ENCODE measurements at regions not wholly inside any gene's neighbourhood (a gene's known extent, or its start where the extent isn't known, plus 50 kb on each side); places are given as distances from the start of the nearest gene placed in this dataset.
"Not testable (repeated sequence)": the region's sequence is repeated elsewhere in the genome, so short reads cannot be mapped to it uniquely, and the experiment has no call there.

GRCh38 chr2:84238907-84239306, 220.2 kb downstream of the SUCLG1 start:
- H3K4me1 ChIP-seq (ENCODE audit: control insufficient read depth in 1 of 2, extremely low read depth in 1 of 2, insufficient read depth in 2 of 2, low read length in 2 of 2), result no peaks in the 10 kb centered on the region
- H3K36me3 ChIP-seq (ENCODE audit: control insufficient read depth in 2 of 2, extremely low read depth in 1 of 2, insufficient read depth in 1 of 2, low read length in 1 of 2), result no peaks in the 10 kb centered on the region
- H3K4me3 Mint-ChIP-seq, result no peak overlapping the region
- H3K27me3 ChIP-seq (replicated peaks in 1 of 2; ENCODE audit: control insufficient read depth in 2 of 2, extremely low read depth in 1 of 2, insufficient read depth in 2 of 2, low read length in 1 of 2), result no peaks in the 10 kb centered on the region
- H3K27me3 Mint-ChIP-seq, result peaks cover 7 to 15% of the 10 kb centered on the region in 2 donors
- H3K27ac Mint-ChIP-seq, result no peak overlapping the region
- ChIA-PET POLR2A (no interaction called here), CTCF (no interaction called here)
- no peak for DNase-seq
- H3K4me1 Mint-ChIP-seq, result no peaks in the 10 kb centered on the region
- no peak for ATAC-seq (replicated peaks in 1 of 4)
- no peaks in the 10 kb centered on the region for H3K36me3 Mint-ChIP-seq
- no peaks in the 10 kb centered on the region for H3K9me3 ChIP-seq
- no peak overlapping the region for H3K27ac ChIP-seq (ENCODE audit: low read length)
- 25% methylated on average over 1 of the region's 2 CpGs for WGBS (ENCODE audit: insufficient coverage)
- no peak overlapping the region for H3K4me3 ChIP-seq (ENCODE audit: control insufficient read depth in 1 of 2, extremely low read depth in 1 of 2, low read length in 1 of 2)
- H3K9me3 Mint-ChIP-seq, result peaks cover 0 to 4% (median 0%) of the 10 kb centered on the region in 3 donors

GRCh38 chr2:84236288-84236687, 222.8 kb downstream of the SUCLG1 start:
- Histone ChIP-seq H3K9me3 (no peaks in the 10 kb centered on the region), H3K4me3 (ENCODE audit: control insufficient read depth in 1 of 2, extremely low read depth in 1 of 2, low read length in 1 of 2) (no peak overlapping the region), H3K27me3 (replicated peaks in 1 of 2; ENCODE audit: control insufficient read depth in 2 of 2, extremely low read depth in 1 of 2, insufficient read depth in 2 of 2, low read length in 1 of 2) (no peaks in the 10 kb centered on the region), H3K36me3 (ENCODE audit: control insufficient read depth in 2 of 2, extremely low read depth in 1 of 2, insufficient read depth in 1 of 2, low read length in 1 of 2) (no peaks in the 10 kb centered on the region), H3K4me1 (ENCODE audit: control insufficient read depth in 1 of 2, extremely low read depth in 1 of 2, insufficient read depth in 2 of 2, low read length in 2 of 2) (no peaks in the 10 kb centered on the region), H3K27ac (ENCODE audit: low read length) (no peak overlapping the region)
- no peak overlapping the region for H3K4me3 Mint-ChIP-seq
- peaks cover 0 to 4% (median 0%) of the 10 kb centered on the region in 3 donors for H3K9me3 Mint-ChIP-seq
- H3K36me3 Mint-ChIP-seq, result no peaks in the 10 kb centered on the region
- H3K4me1 Mint-ChIP-seq, result no peaks in the 10 kb centered on the region
- CTCF ChIA-PET, result no interaction called here
- DNase-seq (no peak), ATAC-seq (replicated peaks in 1 of 4) (no peak)
- POLR2A ChIA-PET, result no interaction called here
- WGBS (ENCODE audit: insufficient coverage), result 85% methylated on average over 4 of the region's 7 CpGs
- H3K27me3 Mint-ChIP-seq, result peaks cover 7 to 15% of the 10 kb centered on the region in 2 donors
- H3K27ac Mint-ChIP-seq, result no peak overlapping the region

- no CpG with 5 or more reads among the region's 6 CpGs for WGBS (ENCODE audit: insufficient coverage)
- ATAC-seq (replicated peaks in 1 of 4) (no peak), DNase-seq (no peak)
- ChIA-PET POLR2A (no interaction called here), CTCF (no interaction called here)
- Mint-ChIP-seq H3K9me3 (peaks cover 0 to 4% (median 0%) of the 10 kb centered on the region in 3 donors), H3K27ac (no peak overlapping the region), H3K36me3 (no peaks in the 10 kb centered on the region), H3K27me3 (peaks cover 4 to 7% of the 10 kb centered on the region in 2 donors), H3K4me1 (no peaks in the 10 kb centered on the region), H3K4me3 (no peak overlapping the region)
- H3K36me3 ChIP-seq (ENCODE audit: control insufficient read depth in 2 of 2, extremely low read depth in 1 of 2, insufficient read depth in 1 of 2, low read length in 1 of 2), result no peaks in the 10 kb centered on the region
- no peak overlapping the region for H3K4me3 ChIP-seq (ENCODE audit: control insufficient read depth in 1 of 2, extremely low read depth in 1 of 2, low read length in 1 of 2)
- no peaks in the 10 kb centered on the region for H3K9me3 ChIP-seq
- no peaks in the 10 kb centered on the region for H3K27me3 ChIP-seq (replicated peaks in 1 of 2; ENCODE audit: control insufficient read depth in 2 of 2, extremely low read depth in 1 of 2, insufficient read depth in 2 of 2, low read length in 1 of 2)
- H3K27ac ChIP-seq (ENCODE audit: low read length), result no peak overlapping the region
- no peaks in the 10 kb centered on the region for H3K4me1 ChIP-seq (ENCODE audit: control insufficient read depth in 1 of 2, extremely low read depth in 1 of 2, insufficient read depth in 2 of 2, low read length in 2 of 2)
Measured at GRCh38 chr2:84234103-84234502, 225.0 kb downstream of the SUCLG1 start.

GRCh38 chr2:84231478-84231877, 227.6 kb downstream of the SUCLG1 start:
- H3K27me3 Mint-ChIP-seq, result peaks cover 3 to 8% of the 10 kb centered on the region in 2 donors
- CTCF ChIA-PET, result no interaction called here

GRCh38 chr2:84224121-84224520, 235.0 kb downstream of the SUCLG1 start:
- no peak overlapping the region for H3K4me3 ChIP-seq (ENCODE audit: control insufficient read depth in 1 of 2, extremely low read depth in 1 of 2, low read length in 1 of 2)
- Mint-ChIP-seq H3K27me3 (peaks cover 9 to 21% of the 10 kb centered on the region in 2 donors), H3K4me1 (no peaks in the 10 kb centered on the region), H3K9me3 (peaks cover 0 to 14% (median 3%) of the 10 kb centered on the region in 3 donors), H3K36me3 (no peaks in the 10 kb centered on the region), H3K4me3 (no peak overlapping the region), H3K27ac (no peak overlapping the region)
- no peaks in the 10 kb centered on the region for H3K4me1 ChIP-seq (ENCODE audit: control insufficient read depth in 1 of 2, extremely low read depth in 1 of 2, insufficient read depth in 2 of 2, low read length in 2 of 2)
- CTCF ChIA-PET, result no interaction called here
- H3K9me3 ChIP-seq, result no peaks in the 10 kb centered on the region
- H3K27ac ChIP-seq (ENCODE audit: low read length), result no peak overlapping the region
- no peak for DNase-seq
- POLR2A ChIA-PET, result no interaction called here
- ATAC-seq (replicated peaks in 1 of 4), result no peak
- H3K36me3 ChIP-seq (ENCODE audit: control insufficient read depth in 2 of 2, extremely low read depth in 1 of 2, insufficient read depth in 1 of 2, low read length in 1 of 2), result no peaks in the 10 kb centered on the region
- no peaks in the 10 kb centered on the region for H3K27me3 ChIP-seq (replicated peaks in 1 of 2; ENCODE audit: control insufficient read depth in 2 of 2, extremely low read depth in 1 of 2, insufficient read depth in 2 of 2, low read length in 1 of 2)

More at GRCh38 chr2:84231478-84231877, 227.6 kb downstream of the SUCLG1 start:
- H3K4me1 ChIP-seq (ENCODE audit: control insufficient read depth in 1 of 2, extremely low read depth in 1 of 2, insufficient read depth in 2 of 2, low read length in 2 of 2), result no peaks in the 10 kb centered on the region
- Mint-ChIP-seq H3K9me3 (peaks cover 0 to 11% (median 0%) of the 10 kb centered on the region in 3 donors), H3K4me1 (no peaks in the 10 kb centered on the region), H3K27ac (no peak overlapping the region), H3K4me3 (no peak overlapping the region), H3K36me3 (no peaks in the 10 kb centered on the region)
- H3K27ac ChIP-seq (ENCODE audit: low read length), result no peak overlapping the region
- WGBS (ENCODE audit: insufficient coverage), result no CpG with 5 or more reads among the region's 1 CpG
- no peaks in the 10 kb centered on the region for H3K27me3 ChIP-seq (replicated peaks in 1 of 2; ENCODE audit: control insufficient read depth in 2 of 2, extremely low read depth in 1 of 2, insufficient read depth in 2 of 2, low read length in 1 of 2)
- H3K36me3 ChIP-seq (ENCODE audit: control insufficient read depth in 2 of 2, extremely low read depth in 1 of 2, insufficient read depth in 1 of 2, low read length in 1 of 2), result no peaks in the 10 kb centered on the region
- ATAC-seq (replicated peaks in 1 of 4) (no peak), DNase-seq (no peak)
- no peak overlapping the region for H3K4me3 ChIP-seq (ENCODE audit: control insufficient read depth in 1 of 2, extremely low read depth in 1 of 2, low read length in 1 of 2)
- H3K9me3 ChIP-seq, result no peaks in the 10 kb centered on the region
- POLR2A ChIA-PET, result no interaction called here

GRCh38 chr2:84223191-84223590, 235.9 kb downstream of the SUCLG1 start:
- H3K36me3 Mint-ChIP-seq, result no peaks in the 10 kb centered on the region
- no peak overlapping the region for H3K4me3 Mint-ChIP-seq
- no peak overlapping the region for H3K4me3 ChIP-seq (ENCODE audit: control insufficient read depth in 1 of 2, extremely low read depth in 1 of 2, low read length in 1 of 2)
- no peaks in the 10 kb centered on the region for H3K4me1 Mint-ChIP-seq
- no peak overlapping the region for H3K27ac Mint-ChIP-seq
- ChIA-PET POLR2A (no interaction called here), CTCF (no interaction called here)
- peaks cover 9 to 21% of the 10 kb centered on the region in 2 donors for H3K27me3 Mint-ChIP-seq
- DNase-seq (no peak), ATAC-seq (replicated peaks in 1 of 4) (no peak)
- no peaks in the 10 kb centered on the region for H3K27me3 ChIP-seq (replicated peaks in 1 of 2; ENCODE audit: control insufficient read depth in 2 of 2, extremely low read depth in 1 of 2, insufficient read depth in 2 of 2, low read length in 1 of 2)
- H3K27ac ChIP-seq (ENCODE audit: low read length), result no peak overlapping the region
- WGBS (ENCODE audit: insufficient coverage), result no CpG with 5 or more reads among the region's 2 CpGs
- H3K9me3 ChIP-seq, result no peaks in the 10 kb centered on the region
- H3K9me3 Mint-ChIP-seq, result peaks cover 0 to 14% (median 3%) of the 10 kb centered on the region in 3 donors
- H3K36me3 ChIP-seq (ENCODE audit: control insufficient read depth in 2 of 2, extremely low read depth in 1 of 2, insufficient read depth in 1 of 2, low read length in 1 of 2), result no peaks in the 10 kb centered on the region
- H3K4me1 ChIP-seq (ENCODE audit: control insufficient read depth in 1 of 2, extremely low read depth in 1 of 2, insufficient read depth in 2 of 2, low read length in 2 of 2), result no peaks in the 10 kb centered on the region

- CTCF ChIA-PET; H3K27ac Mint-ChIP-seq; H3K27me3 ChIP-seq (replicated peaks in 1 of 2; ENCODE audit: control insufficient read depth in 2 of 2, extremely low read depth in 1 of 2, insufficient read depth in 2 of 2, low read length in 1 of 2); H3K36me3 Mint-ChIP-seq; H3K4me3 Mint-ChIP-seq; DNase-seq; H3K36me3 ChIP-seq (ENCODE audit: control insufficient read depth in 2 of 2, extremely low read depth in 1 of 2, insufficient read depth in 1 of 2, low read length in 1 of 2); H3K9me3 ChIP-seq; H3K4me3 ChIP-seq (ENCODE audit: control insufficient read depth in 1 of 2, extremely low read depth in 1 of 2, low read length in 1 of 2); H3K4me1 ChIP-seq (ENCODE audit: control insufficient read depth in 1 of 2, extremely low read depth in 1 of 2, insufficient read depth in 2 of 2, low read length in 2 of 2); H3K4me1 Mint-ChIP-seq; ATAC-seq (replicated peaks in 1 of 4); H3K27ac ChIP-seq (ENCODE audit: low read length); H3K9me3 Mint-ChIP-seq; POLR2A ChIA-PET: not testable (repeated sequence)
- no CpG with 5 or more reads among the region's 2 CpGs for WGBS (ENCODE audit: insufficient coverage)
- H3K27me3 Mint-ChIP-seq, result peaks cover 5 to 16% of the 10 kb centered on the region in 2 donors
Measured at GRCh38 chr2:84221102-84221501, 238.0 kb downstream of the SUCLG1 start.
